GM13976 (cell line): ENCODE measurements at regions not wholly inside any gene's neighbourhood (a gene's known extent, or its start where the extent isn't known, plus 50 kb on each side); places are given as distances from the start of the nearest gene placed in this dataset.

ENCODE experiments used
- DNase-seq: peaks from one replicate; pipeline ENCODE4 v3.0.0; 2012; ENCODE audit warnings: low spot score
- in situ Hi-C: fragments of 300-500 bp; cut with MboI; formaldehyde crosslinking; loops from one replicate; pipeline ENCODE4 v1.12.0; 2022; ENCODE audit warnings: low sequenced_read_pairs, mixed read lengths, inconsistent platforms; ENCODE audit not compliant: unreplicated experiment
- TF ChIP-seq, protein P1 (sequence below): IDR thresholded peaks from 2 replicates; pipeline ENCODE4 v1.5.1; 2012; ENCODE audit warnings: borderline replicate concordance, mild to moderate bottlenecking; ENCODE audit not compliant: insufficient read depth; ENCODE audit errors: extremely low read depth, missing control alignments, control extremely low read depth

DNA sequence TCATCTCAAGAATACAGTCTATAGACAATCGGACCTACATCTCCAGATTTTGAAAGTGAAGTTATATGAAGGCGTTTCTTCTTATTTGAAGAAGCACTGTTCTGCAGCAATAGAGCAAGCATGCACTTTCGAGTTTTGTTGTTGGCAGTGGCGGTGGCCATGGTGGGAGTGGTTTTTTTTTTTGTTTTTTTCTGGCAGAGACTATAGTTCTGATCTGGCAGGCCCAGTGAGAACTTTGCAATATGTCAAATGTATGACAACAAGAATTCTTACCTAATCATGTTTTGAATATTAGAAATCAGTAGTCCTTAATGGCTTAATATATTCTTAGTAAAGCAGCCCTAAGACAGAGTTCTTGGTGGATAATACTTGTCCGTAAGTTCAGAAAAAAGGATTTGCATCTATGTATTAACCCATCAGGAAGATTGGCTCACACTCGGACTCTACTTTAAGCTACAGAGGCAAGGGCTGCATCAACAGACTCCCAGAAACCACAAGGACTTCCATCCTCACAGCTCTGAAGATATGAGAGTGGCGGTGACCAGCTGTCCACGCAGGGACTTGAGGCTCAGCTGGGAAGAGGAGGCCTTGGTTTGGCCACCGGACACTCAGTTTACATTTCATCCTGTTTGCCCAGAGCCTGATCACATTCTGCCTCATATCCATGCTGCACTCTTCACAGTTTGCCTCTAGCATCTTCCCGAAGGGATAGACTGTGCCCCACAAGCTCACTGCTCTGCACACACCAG is 124.1 kb upstream of the THBS1 start:
- TF ChIP-seq, protein P1, sequence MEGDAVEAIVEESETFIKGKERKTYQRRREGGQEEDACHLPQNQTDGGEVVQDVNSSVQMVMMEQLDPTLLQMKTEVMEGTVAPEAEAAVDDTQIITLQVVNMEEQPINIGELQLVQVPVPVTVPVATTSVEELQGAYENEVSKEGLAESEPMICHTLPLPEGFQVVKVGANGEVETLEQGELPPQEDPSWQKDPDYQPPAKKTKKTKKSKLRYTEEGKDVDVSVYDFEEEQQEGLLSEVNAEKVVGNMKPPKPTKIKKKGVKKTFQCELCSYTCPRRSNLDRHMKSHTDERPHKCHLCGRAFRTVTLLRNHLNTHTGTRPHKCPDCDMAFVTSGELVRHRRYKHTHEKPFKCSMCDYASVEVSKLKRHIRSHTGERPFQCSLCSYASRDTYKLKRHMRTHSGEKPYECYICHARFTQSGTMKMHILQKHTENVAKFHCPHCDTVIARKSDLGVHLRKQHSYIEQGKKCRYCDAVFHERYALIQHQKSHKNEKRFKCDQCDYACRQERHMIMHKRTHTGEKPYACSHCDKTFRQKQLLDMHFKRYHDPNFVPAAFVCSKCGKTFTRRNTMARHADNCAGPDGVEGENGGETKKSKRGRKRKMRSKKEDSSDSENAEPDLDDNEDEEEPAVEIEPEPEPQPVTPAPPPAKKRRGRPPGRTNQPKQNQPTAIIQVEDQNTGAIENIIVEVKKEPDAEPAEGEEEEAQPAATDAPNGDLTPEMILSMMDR, result no peak
- in situ Hi-C loops, result no loop called here
- DNase-seq, result no peak

DNA sequence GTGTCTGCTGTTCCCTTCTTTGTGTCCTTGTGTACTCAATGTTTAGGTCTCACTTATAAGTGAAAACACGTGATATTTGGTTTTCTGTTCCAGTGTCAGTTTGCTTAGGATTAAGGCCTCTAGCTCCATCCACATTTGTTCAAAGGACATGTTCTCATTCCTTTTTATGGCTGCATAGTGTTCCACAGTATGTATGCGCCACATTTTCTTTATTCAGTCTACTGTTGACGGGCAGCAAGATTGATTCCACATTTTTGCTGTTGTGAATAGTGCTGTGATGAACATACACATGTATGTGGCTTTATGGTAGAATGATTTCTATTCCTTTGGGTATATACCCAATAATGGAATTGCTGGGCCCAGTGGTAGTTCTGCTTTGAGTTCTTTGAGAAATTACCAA is 122.7 kb upstream of the THBS1 start:
- DNase-seq, result no peak
- in situ Hi-C loops, result no loop called here
- TF ChIP-seq, protein P1, result no peak

DNA sequence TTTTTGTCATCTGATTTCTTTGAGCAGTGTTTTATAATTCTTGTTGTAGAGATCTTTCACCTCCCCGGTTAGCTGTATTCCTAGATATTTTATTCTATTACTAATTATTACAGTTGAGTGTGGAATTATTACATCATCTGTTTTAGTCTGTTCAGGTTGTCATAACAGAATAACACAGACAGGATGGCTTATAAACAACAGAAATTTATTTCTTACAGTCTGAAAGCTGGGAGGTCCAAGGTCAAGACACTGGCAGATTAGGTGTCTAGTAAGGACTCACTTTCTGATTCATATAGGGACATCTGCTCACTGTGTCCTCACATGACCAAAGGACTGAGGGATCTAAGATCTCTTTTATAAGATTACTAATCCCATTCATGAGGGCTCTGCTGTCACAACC is 121.3 kb upstream of the THBS1 start:
- DNase-seq, result no peak
- in situ Hi-C loops, result no loop called here
- TF ChIP-seq, protein P1, result no peak

DNA sequence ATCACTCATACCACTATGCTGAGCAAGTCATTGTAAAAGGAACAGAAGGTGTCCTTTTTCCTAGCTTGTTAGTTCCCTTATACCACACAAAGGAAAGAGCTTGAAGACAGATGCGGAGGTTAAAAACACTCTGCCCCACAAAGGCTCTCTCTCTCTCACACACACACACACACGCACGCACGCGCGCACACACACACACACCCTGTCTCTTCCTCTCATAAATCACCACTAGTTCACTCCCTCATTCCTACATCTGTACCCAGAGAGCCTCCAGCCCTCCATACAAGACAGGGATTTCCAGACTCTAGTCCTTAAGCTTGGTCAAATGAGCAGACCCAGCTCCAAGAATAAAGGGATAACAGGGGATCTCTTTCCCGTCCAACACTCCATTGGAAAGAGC is 120.1 kb upstream of the THBS1 start:
- TF ChIP-seq, protein P1, result no peak
- in situ Hi-C loops, result no loop called here
- no peak for DNase-seq

DNA sequence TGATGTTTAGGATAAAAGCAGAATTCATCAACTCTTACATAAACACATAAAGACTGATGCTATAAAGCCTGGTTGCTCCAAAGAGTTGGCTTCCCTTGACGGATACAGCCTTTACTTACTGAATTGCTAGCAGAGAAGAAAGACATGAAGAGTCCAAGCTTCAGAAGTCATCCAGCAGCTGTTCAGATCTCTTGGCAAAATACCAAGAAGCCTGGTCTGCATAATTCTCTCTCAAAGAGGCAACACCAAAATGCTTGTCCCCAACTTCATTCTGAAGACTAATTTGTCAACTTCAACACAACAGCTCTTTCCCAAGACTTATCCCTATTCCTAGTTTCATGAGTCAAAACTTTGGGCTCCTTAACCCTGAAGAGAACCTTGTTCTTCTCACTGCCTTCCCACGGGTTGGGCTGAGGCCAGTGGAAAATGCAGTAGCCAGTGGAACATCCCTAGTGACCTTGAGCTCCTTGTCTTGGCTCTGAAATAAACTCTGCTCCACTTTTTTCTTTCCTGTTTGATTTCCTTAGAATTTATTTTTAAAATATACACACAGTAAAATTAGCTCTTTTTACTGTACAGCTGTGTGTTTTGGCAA is 119.2 kb upstream of the THBS1 start:
- in situ Hi-C loops, result no loop called here
- TF ChIP-seq, protein P1, result no peak
- no peak for DNase-seq

DNA sequence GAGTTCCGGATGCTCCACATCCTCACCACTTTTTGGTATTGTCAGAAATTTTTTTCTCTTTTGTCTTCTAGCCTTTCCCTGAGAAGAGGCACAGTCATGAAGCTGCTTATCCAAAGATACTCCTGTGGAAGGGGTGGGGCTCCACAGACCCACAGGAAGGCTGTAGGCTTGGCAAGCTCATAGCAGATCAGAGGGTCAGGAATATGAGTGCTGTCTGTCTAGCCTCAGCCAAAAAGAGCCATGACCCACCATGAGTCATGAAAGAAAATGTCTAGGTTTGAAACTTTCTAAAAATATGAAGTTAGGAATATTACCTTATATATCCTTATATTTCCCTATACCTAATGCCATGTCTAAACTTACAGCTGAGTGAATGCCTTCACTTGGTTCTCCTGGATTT is 118.2 kb upstream of the THBS1 start:
- no peak for DNase-seq
- in situ Hi-C loops, result no loop called here
- TF ChIP-seq, protein P1, result no peak
